ENCODE measurements at regions not wholly inside any gene's neighbourhood (a gene's known extent, or its start where the extent isn't known, plus 50 kb on each side); places are given as distances from the start of the nearest gene placed in this dataset.
"Not testable (repeated sequence)": the region's sequence is repeated elsewhere in the genome, so short reads cannot be mapped to it uniquely, and the experiment has no call there.

GRCh38 chr3:95338446-95338845, 1275.6 kb downstream of the NSUN3 start:
- TF ChIP-seq CTCF (IDR thresholded peaks at IDR 0.05; ENCODE audit: insufficient read depth, missing control alignments) = no peak
- FAIRE-seq (no peak), DNase-seq (ENCODE audit: insufficient read length, low spot score) (no peak)

- DNase-seq (ENCODE audit: insufficient read length, low spot score) (no peak), FAIRE-seq (no peak)
- no peak for TF ChIP-seq CTCF (IDR thresholded peaks at IDR 0.05; ENCODE audit: insufficient read depth, missing control alignments)
Measured at GRCh38 chr3:95341314-95341713, 1278.5 kb downstream of the NSUN3 start.

GRCh38 chr3:95343228-95343627, 1280.4 kb downstream of the NSUN3 start:
- TF ChIP-seq CTCF (IDR thresholded peaks at IDR 0.05; ENCODE audit: insufficient read depth, missing control alignments) = no peak
- DNase-seq (ENCODE audit: insufficient read length, low spot score) (no peak), FAIRE-seq (no peak)

GRCh38 chr3:95343767-95344166, 1280.9 kb downstream of the NSUN3 start:
- no peak for TF ChIP-seq CTCF (IDR thresholded peaks at IDR 0.05; ENCODE audit: insufficient read depth, missing control alignments)
- no peak for FAIRE-seq
- no peak for DNase-seq (ENCODE audit: insufficient read length, low spot score)

GRCh38 chr3:95347936-95348335, 1285.1 kb downstream of the NSUN3 start:
- DNase-seq (ENCODE audit: insufficient read length, low spot score); FAIRE-seq: not testable (repeated sequence)

GRCh38 chr3:95348879-95349278, 1286.0 kb downstream of the NSUN3 start:
- FAIRE-seq (no peak), DNase-seq (ENCODE audit: insufficient read length, low spot score) (no peak)
- TF ChIP-seq CTCF (IDR thresholded peaks at IDR 0.05; ENCODE audit: insufficient read depth, missing control alignments) = no peak

GRCh38 chr3:95350049-95350448, 1287.2 kb downstream of the NSUN3 start:
- DNase-seq (ENCODE audit: insufficient read length, low spot score) = no peak
- TF ChIP-seq CTCF (IDR thresholded peaks at IDR 0.05; ENCODE audit: insufficient read depth, missing control alignments) = no peak
- no peak for FAIRE-seq

- FAIRE-seq (no peak), DNase-seq (ENCODE audit: insufficient read length, low spot score) (no peak)
- no peak for TF ChIP-seq CTCF (IDR thresholded peaks at IDR 0.05; ENCODE audit: insufficient read depth, missing control alignments)
Measured at GRCh38 chr3:95351158-95351557, 1288.3 kb downstream of the NSUN3 start.
